T-cell (primary cell): ENCODE measurements at regions not wholly inside any gene's neighbourhood (a gene's known extent, or its start where the extent isn't known, plus 50 kb on each side); places are given as distances from the start of the nearest gene placed in this dataset.
"Not testable (repeated sequence)": the region's sequence is repeated elsewhere in the genome, so short reads cannot be mapped to it uniquely, and the experiment has no call there.

Experiments used
- ATAC-seq, 4 experiments: fragments of 200-7000 bp in 3 of 4; fragments of 150-1000 bp in 1 of 4; cut with Tn5 transposase; replicated peaks in 1 of 4; 1 replicate in 3 of 4; 2 replicates in 1 of 4; pipeline ENCODE4 v1.10.0; 2021; ENCODE audit warnings: moderate library complexity in 3 of 4, mild to moderate bottlenecking in 2 of 4, moderate number of reproducible peaks in 1 of 4
- CTCF ChIA-PET, 2 donors: fragments of 300-600 bp; sonication (Branson Sonifier 250); formaldehyde crosslinking; loops; one replicate each; lab custom pipeline; 2022; ENCODE audit warnings: antibody characterized with exemption in 2 of 2; lab: Charles Lee
- POLR2A ChIA-PET, 2 donors: fragments of 300-600 bp; sonication (Branson Sonifier 250); formaldehyde crosslinking; loops; one replicate each; lab custom pipeline; 2022; ENCODE audit warnings: antibody characterized with exemption in 2 of 2; lab: Charles Lee
- DNase-seq, 35 experiments: peaks; one replicate each; pipeline versions ENCODE4 v3.0.0 to v3.0.0-alpha.2; 2013 to 2023
- H3K27ac ChIP-seq: one replicate; pipeline ENCODE4 v1.5.1; 2013; ENCODE audit warnings: low read length
- H3K27me3 ChIP-seq, 2 experiments: replicated peaks in 1 of 2; 1 replicate in 1 of 2; 2 replicates in 1 of 2; pipeline versions ENCODE4 v1.6.1 to v1.7.0; 2013; ENCODE audit warnings: low read length in 1 of 2, mixed read lengths in 1 of 2; ENCODE audit not compliant: control insufficient read depth in 2 of 2, insufficient read depth in 2 of 2; ENCODE audit errors: extremely low read depth in 1 of 2
- H3K36me3 ChIP-seq, 2 donors: 1 replicate in 1 of 2; 2 replicates in 1 of 2; pipeline versions ENCODE4 v1.6.1 to v1.7.0; 2013; ENCODE audit warnings: low read length in 1 of 2; ENCODE audit not compliant: control insufficient read depth in 2 of 2, insufficient read depth in 1 of 2; ENCODE audit errors: extremely low read depth in 1 of 2
- H3K4me1 ChIP-seq, 2 experiments: 1 replicate in 1 of 2; 2 replicates in 1 of 2; pipeline versions ENCODE4 v1.6.1 to v1.7.0; 2013; ENCODE audit warnings: low read length in 2 of 2, mixed read lengths in 1 of 2; ENCODE audit not compliant: insufficient read depth in 2 of 2, control insufficient read depth in 1 of 2; ENCODE audit errors: extremely low read depth in 1 of 2
- H3K4me3 ChIP-seq, 2 donors: 1 replicate in 1 of 2; 2 replicates in 1 of 2; pipeline versions ENCODE4 v1.5.1 to v1.7.0; 2013; ENCODE audit warnings: mild to moderate bottlenecking in 2 of 2, low read length in 1 of 2, moderate library complexity in 1 of 2; ENCODE audit not compliant: control insufficient read depth in 1 of 2; ENCODE audit errors: extremely low read depth in 1 of 2
- H3K9me3 ChIP-seq: 2 replicates; pipeline ENCODE4 v1.7.0; 2013
- H3K27ac Mint-ChIP-seq, 2 donors: one replicate each; pipeline ENCODE4 v1.8.0; 2020 to 2021; ENCODE audit warnings: mild to moderate bottlenecking in 2 of 2, mixed read lengths in 2 of 2
- H3K27me3 Mint-ChIP-seq, 2 donors: one replicate each; pipeline ENCODE4 v1.8.0; 2021 to 2022; ENCODE audit warnings: mixed read lengths in 2 of 2
- H3K36me3 Mint-ChIP-seq: one replicate; pipeline ENCODE4 v1.8.0; 2021; ENCODE audit warnings: mixed read lengths
- H3K4me1 Mint-ChIP-seq, 3 donors: one replicate each; pipeline ENCODE4 v1.8.0; 2020 to 2022; ENCODE audit warnings: mixed read lengths in 3 of 3, mild to moderate bottlenecking in 1 of 3
- H3K4me3 Mint-ChIP-seq, 3 donors: one replicate each; pipeline ENCODE4 v1.8.0; 2020 to 2022; ENCODE audit warnings: mild to moderate bottlenecking in 3 of 3, mixed read lengths in 3 of 3, moderate library complexity in 3 of 3
- H3K9me3 Mint-ChIP-seq, 3 donors: one replicate each; pipeline ENCODE4 v1.8.0; 2020 to 2022; ENCODE audit warnings: mixed read lengths in 3 of 3
- WGBS: methylation state at CpG from one replicate; pipeline ENCODE4 v1.1.5; 2013; ENCODE audit warnings: missing lambda C conversion rate; ENCODE audit not compliant: insufficient coverage; 5-methylcytosine and 5-hydroxymethylcytosine counted together

- Histone ChIP-seq H3K27me3 (no peaks in the 10 kb centered on the region), H3K27ac (no peak overlapping the region), H3K4me3 (no peak overlapping the region), H3K9me3 (no peaks in the 10 kb centered on the region), H3K36me3 (no peaks in the 10 kb centered on the region), H3K4me1 (no peaks in the 10 kb centered on the region)
- POLR2A ChIA-PET, result no interaction called here
- no CpG with 5 or more reads among the region's 4 CpGs for WGBS
- no peaks in the 10 kb centered on the region for H3K4me1 Mint-ChIP-seq
- peaks cover 0 to 4% (median 4%) of the 10 kb centered on the region in 3 donors for H3K9me3 Mint-ChIP-seq
- ATAC-seq, result no peak
- H3K4me3 Mint-ChIP-seq, result no peak overlapping the region
- H3K27ac Mint-ChIP-seq, result no peak overlapping the region
- H3K36me3 Mint-ChIP-seq, result no peaks in the 10 kb centered on the region
- peaks cover 3 to 4% of the 10 kb centered on the region in 2 donors for H3K27me3 Mint-ChIP-seq
- DNase-seq, result no peak
- CTCF ChIA-PET, result no interaction called here
Observed at GRCh38 chr3:118636841-118637240, 397.8 kb downstream of the IGSF11 start.

- H3K4me1 Mint-ChIP-seq, result no peaks in the 10 kb centered on the region
- H3K4me3 Mint-ChIP-seq, result no peak overlapping the region
- ChIA-PET CTCF (no interaction called here), POLR2A (no interaction called here)
- 88% methylated on average over 6 of the region's 9 CpGs for WGBS
- Histone ChIP-seq H3K4me1 (no peaks in the 10 kb centered on the region), H3K4me3 (no peak overlapping the region), H3K9me3 (no peaks in the 10 kb centered on the region), H3K27me3 (no peaks in the 10 kb centered on the region), H3K36me3 (no peaks in the 10 kb centered on the region), H3K27ac (no peak overlapping the region)
- ATAC-seq (no peak), DNase-seq (no peak)
- no peaks in the 10 kb centered on the region for H3K36me3 Mint-ChIP-seq
- H3K27ac Mint-ChIP-seq, result no peak overlapping the region
- H3K27me3 Mint-ChIP-seq, result peaks cover 3 to 4% of the 10 kb centered on the region in 2 donors
- H3K9me3 Mint-ChIP-seq, result peaks cover 0 to 4% (median 4%) of the 10 kb centered on the region in 3 donors
Observed at GRCh38 chr3:118637846-118638245, 396.8 kb downstream of the IGSF11 start.

- peaks cover 0 to 4% of the 10 kb centered on the region in 2 donors for H3K27me3 Mint-ChIP-seq
- Histone ChIP-seq H3K36me3 (no peaks in the 10 kb centered on the region), H3K27ac (no peak overlapping the region), H3K9me3 (no peaks in the 10 kb centered on the region), H3K4me3 (no peak overlapping the region), H3K27me3 (no peaks in the 10 kb centered on the region), H3K4me1 (no peaks in the 10 kb centered on the region)
- POLR2A ChIA-PET, result no interaction called here
- DNase-seq, result no peak
- H3K27ac Mint-ChIP-seq, result no peak overlapping the region
- H3K9me3 Mint-ChIP-seq, result peaks cover 0 to 4% (median 0%) of the 10 kb centered on the region in 3 donors
- 11% methylated on average over 3 of the region's 4 CpGs for WGBS
- no peaks in the 10 kb centered on the region for H3K4me1 Mint-ChIP-seq
- ATAC-seq, result no peak
- H3K4me3 Mint-ChIP-seq, result no peak overlapping the region
- H3K36me3 Mint-ChIP-seq, result no peaks in the 10 kb centered on the region
- CTCF ChIA-PET, result no interaction called here
Observed at GRCh38 chr3:118641608-118642007, 393.0 kb downstream of the IGSF11 start.

GRCh38 chr3:118671192-118671591 is 363.5 kb downstream of the IGSF11 start:
- Mint-ChIP-seq H3K27ac (no peak overlapping the region), H3K4me1 (no peaks in the 10 kb centered on the region), H3K9me3 (peaks cover 0 to 3% (median 0%) of the 10 kb centered on the region in 3 donors), H3K27me3 (no peaks in the 10 kb centered on the region), H3K36me3 (no peaks in the 10 kb centered on the region), H3K4me3 (no peak overlapping the region)
- no peak for ATAC-seq
- H3K27ac ChIP-seq, result no peak overlapping the region
- 55% methylated on average over 1 of the region's 2 CpGs for WGBS
- no peaks in the 10 kb centered on the region for H3K36me3 ChIP-seq
- H3K9me3 ChIP-seq, result no peaks in the 10 kb centered on the region
- CTCF ChIA-PET, result no interaction called here
- DNase-seq, result no peak
- H3K27me3 ChIP-seq, result no peaks in the 10 kb centered on the region
- H3K4me3 ChIP-seq, result no peak overlapping the region
- no peaks in the 10 kb centered on the region for H3K4me1 ChIP-seq
- POLR2A ChIA-PET, result no interaction called here

GRCh38 chr3:118675305-118675704 is 359.3 kb downstream of the IGSF11 start:
- no peaks in the 10 kb centered on the region for H3K9me3 Mint-ChIP-seq
- no peaks in the 10 kb centered on the region for H3K4me1 Mint-ChIP-seq
- CTCF ChIA-PET, result no interaction called here
- Histone ChIP-seq H3K36me3 (no peaks in the 10 kb centered on the region), H3K27me3 (no peaks in the 10 kb centered on the region), H3K4me3 (no peak overlapping the region), H3K4me1 (no peaks in the 10 kb centered on the region), H3K27ac (no peak overlapping the region), H3K9me3 (no peaks in the 10 kb centered on the region)
- H3K27me3 Mint-ChIP-seq, result no peaks in the 10 kb centered on the region
- no peaks in the 10 kb centered on the region for H3K36me3 Mint-ChIP-seq
- WGBS, result no CpG with 5 or more reads among the region's 2 CpGs
- no peak overlapping the region for H3K27ac Mint-ChIP-seq
- H3K4me3 Mint-ChIP-seq, result no peak overlapping the region
- DNase-seq (no peak), ATAC-seq (no peak)
- POLR2A ChIA-PET, result no interaction called here

- H3K27me3 Mint-ChIP-seq, H3K27me3 ChIP-seq, H3K27ac Mint-ChIP-seq, POLR2A ChIA-PET, H3K9me3 ChIP-seq, H3K36me3 ChIP-seq, CTCF ChIA-PET, H3K4me1 Mint-ChIP-seq, H3K9me3 Mint-ChIP-seq, H3K4me1 ChIP-seq, H3K27ac ChIP-seq, H3K4me3 ChIP-seq, H3K4me3 Mint-ChIP-seq, DNase-seq, H3K36me3 Mint-ChIP-seq, ATAC-seq: not testable (repeated sequence)
Observed at GRCh38 chr3:118678663-118679062, 356.0 kb downstream of the IGSF11 start.

- Mint-ChIP-seq H3K4me1 (no peaks in the 10 kb centered on the region), H3K27ac (no peak overlapping the region), H3K4me3 (no peak overlapping the region), H3K27me3 (no peaks in the 10 kb centered on the region), H3K36me3 (no peaks in the 10 kb centered on the region), H3K9me3 (peaks cover 0 to 8% (median 0%) of the 10 kb centered on the region in 3 donors)
- ATAC-seq, result no peak
- WGBS, result no CpG with 5 or more reads among the region's 2 CpGs
- ChIA-PET CTCF (no interaction called here), POLR2A (no interaction called here)
- Histone ChIP-seq H3K4me1 (no peaks in the 10 kb centered on the region), H3K36me3 (no peaks in the 10 kb centered on the region), H3K4me3 (no peak overlapping the region), H3K27me3 (no peaks in the 10 kb centered on the region), H3K27ac (no peak overlapping the region), H3K9me3 (no peaks in the 10 kb centered on the region)
- no peak for DNase-seq
Observed at GRCh38 chr3:118682921-118683320, 351.7 kb downstream of the IGSF11 start.
